Ovary (tissue), 7 donors: ENCODE measurements at regions not wholly inside any gene's neighbourhood (a gene's known extent, or its start where the extent isn't known, plus 50 kb on each side); places are given as distances from the start of the nearest gene placed in this dataset.

Experiments
- DNase-seq, 5 donors: peaks; one replicate each; pipeline ENCODE4 v3.0.0-alpha.2; 2019 to 2020
- H3K27ac ChIP-seq, 2 donors: fragments of 200-600 bp; one replicate each; pipeline versions ENCODE4 v1.5.1 to v1.8.0; 2019 to 2022
- H3K27me3 ChIP-seq: fragments of 200-600 bp; one replicate; pipeline ENCODE4 v1.8.0; 2022
- H3K36me3 ChIP-seq: fragments of 200-600 bp; sonication (generic); one replicate; pipeline ENCODE4 v1.5.1; 2019
- H3K4me1 ChIP-seq: one replicate; pipeline ENCODE4 v1.8.1; 2013; ENCODE audit warnings: mild to moderate bottlenecking, moderate library complexity; ENCODE audit not compliant: insufficient read depth
- H3K4me3 ChIP-seq: fragments of 200-600 bp; sonication (generic); one replicate; pipeline ENCODE4 v1.5.1; 2017
- H3K9me3 ChIP-seq, 2 donors: fragments of 200-600 bp in 1 of 2; sonication (generic) in 1 of 2; one replicate each; pipeline versions ENCODE4 v1.5.1 to v1.8.1; 2013 to 2019; ENCODE audit warnings: mild to moderate bottlenecking in 1 of 2, moderate library complexity in 1 of 2
- CTCF ChIP-seq, 3 donors: fragments of 450-650 bp in 2 of 3; fragments of 200-600 bp in 1 of 3; IDR thresholded peaks; one replicate each; pipeline versions ENCODE4 v1.5.1 to v1.8.0; 2016 to 2022; ENCODE audit warnings: antibody characterized with exemption in 3 of 3, mild to moderate bottlenecking in 1 of 3
- EP300 ChIP-seq: sonication (generic); formaldehyde crosslinking; IDR thresholded peaks from one replicate; pipeline ENCODE4 v1.6.1; 2017; ENCODE audit warnings: antibody characterized with exemption
- POLR2A ChIP-seq: fragments of 450-650 bp; IDR thresholded peaks from one replicate; pipeline ENCODE4 v1.6.1; 2017; ENCODE audit warnings: antibody characterized with exemption, mild to moderate bottlenecking, moderate library complexity
- WGBS, 3 donors: extraction: QIAGEN DNeasy Blood & Tissue Kit in 1 of 3; methylation state at CpG; one replicate each; pipeline versions ENCODE4 v1.1.5 to v1.1.7; 2013 to 2017; 5-methylcytosine and 5-hydroxymethylcytosine counted together
- intact Hi-C, 4 donors: fragments of 100-400 bp; cut with DNase I; formaldehyde crosslinking; loops; one replicate each; pipeline versions ENCODE4 v1.11.0 to v1.15.1; 2022 to 2023
- donor health status: DM: no; HTN: no; CAD: no; lungs with moderate emphysema.
- donor health status: DM: no; HTN: no; CAD: no.
- donor health status: Bipolar disorder and iron deficiency.
- donor health status: DM: no; HTN: no; CAD: no.
- donor health status: DM: yes; HTN: yes; CAD: no.

- intact Hi-C loops: no loop called here
- WGBS, 3 donors: 72 to 83% (median 75%) methylated on average over 12 of the region's 12 CpGs
- Histone ChIP-seq H3K36me3 (no peaks in the 10 kb centered on the region), H3K4me3 (no peak overlapping the region), H3K4me1 (no peaks in the 10 kb centered on the region), H3K9me3 (no peaks in the 10 kb centered on the region), H3K27me3 (no peaks in the 10 kb centered on the region), H3K27ac (no peak overlapping the region)
- no peak for DNase-seq
- TF ChIP-seq POLR2A (no peak), CTCF (IDR thresholded peaks at IDR 0.05) (no peak), EP300 (no peak)
Observed at GRCh38 chr2:221775096-221775495, 203.0 kb upstream of the EPHA4 start.

- no peaks in the 10 kb centered on the region for H3K27me3 ChIP-seq
- intact Hi-C loops: no loop called here
Observed at GRCh38 chr2:221774136-221774535, 202.0 kb upstream of the EPHA4 start.

GRCh38 chr2:221771297-221771696 is 199.2 kb upstream of the EPHA4 start:
- no peak overlapping the region for H3K4me3 ChIP-seq
- H3K9me3 ChIP-seq: peaks cover 0 to under 1% of the 10 kb centered on the region in 2 donors
- no peaks in the 10 kb centered on the region for H3K27me3 ChIP-seq
- no peak overlapping the region for H3K27ac ChIP-seq
- DNase-seq: no peak
- intact Hi-C loops: no loop called here
- TF ChIP-seq CTCF (IDR thresholded peaks at IDR 0.05) (no peak), EP300 (no peak), POLR2A (no peak)
- no peaks in the 10 kb centered on the region for H3K36me3 ChIP-seq
- WGBS, 3 donors: 92 to 94% (median 94%) methylated on average over 1 of the region's 1 CpG
- H3K4me1 ChIP-seq: no peaks in the 10 kb centered on the region

More at GRCh38 chr2:221774136-221774535, 202.0 kb upstream of the EPHA4 start:
- Histone ChIP-seq H3K4me1 (no peaks in the 10 kb centered on the region), H3K36me3 (no peaks in the 10 kb centered on the region), H3K9me3 (no peaks in the 10 kb centered on the region), H3K4me3 (no peak overlapping the region), H3K27ac (no peak overlapping the region)
- 81 to 90% (median 84%) methylated on average over 5 of the region's 5 CpGs for WGBS, 3 donors
- DNase-seq: no peak
- TF ChIP-seq POLR2A (no peak), EP300 (no peak), CTCF (IDR thresholded peaks at IDR 0.05) (no peak)

GRCh38 chr2:221767106-221768012 is 195.3 kb upstream of the EPHA4 start:
- TF ChIP-seq POLR2A: no peak
- no peak for TF ChIP-seq EP300
- no peaks in the 10 kb centered on the region for H3K4me1 ChIP-seq
- H3K27ac ChIP-seq: no peak overlapping the region
- H3K36me3 ChIP-seq: no peaks in the 10 kb centered on the region
- H3K4me3 ChIP-seq: no peak overlapping the region
- H3K9me3 ChIP-seq: peaks cover 0 to 3% of the 10 kb centered on the region in 2 donors
- 57 to 69% (median 61%) methylated on average over 9 of the region's 9 CpGs for WGBS, 3 donors
- intact Hi-C loops: no loop called here
- DNase-seq: no peak
- no peaks in the 10 kb centered on the region for H3K27me3 ChIP-seq

- intact Hi-C loops: no loop called here
- 66 to 76% (median 69%) methylated on average over 1 of the region's 1 CpG for WGBS, 3 donors
- Histone ChIP-seq H3K4me1 (no peaks in the 10 kb centered on the region), H3K4me3 (no peak overlapping the region), H3K36me3 (no peaks in the 10 kb centered on the region), H3K27ac (no peak overlapping the region), H3K27me3 (no peaks in the 10 kb centered on the region), H3K9me3 (peaks cover 0 to 3% of the 10 kb centered on the region in 2 donors)
- TF ChIP-seq EP300 (no peak), CTCF (IDR thresholded peaks at IDR 0.05) (no peak), POLR2A (no peak)
- DNase-seq: no peak
Observed at GRCh38 chr2:221762496-221762895, 190.4 kb upstream of the EPHA4 start.
